ENCODE measurements at regions not wholly inside any gene's neighbourhood (a gene's known extent, or its start where the extent isn't known, plus 50 kb on each side); places are given as distances from the start of the nearest gene placed in this dataset.
"Not testable (repeated sequence)": the region's sequence is repeated elsewhere in the genome, so short reads cannot be mapped to it uniquely, and the experiment has no call there.

DNA sequence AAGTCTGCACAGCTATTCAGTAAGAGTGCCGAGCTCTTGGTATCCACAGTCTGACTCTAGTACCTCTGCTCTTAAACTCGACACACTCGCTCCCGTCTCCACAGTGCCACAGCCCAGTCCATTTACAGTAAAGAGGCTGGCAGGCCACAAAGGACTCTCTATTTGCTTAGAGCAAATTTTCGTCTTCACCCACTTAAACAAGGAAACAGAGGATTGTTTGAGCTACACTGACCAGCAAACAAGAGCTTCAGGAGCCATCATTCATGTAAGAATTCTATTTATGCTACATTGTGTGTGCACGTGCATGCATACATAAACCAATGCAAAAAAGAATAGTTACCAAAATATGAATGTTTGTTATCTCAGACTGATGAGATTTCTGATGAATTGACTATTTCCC lies 290.2 kb downstream of the USP46 start:
- no peak for FAIRE-seq

DNA sequence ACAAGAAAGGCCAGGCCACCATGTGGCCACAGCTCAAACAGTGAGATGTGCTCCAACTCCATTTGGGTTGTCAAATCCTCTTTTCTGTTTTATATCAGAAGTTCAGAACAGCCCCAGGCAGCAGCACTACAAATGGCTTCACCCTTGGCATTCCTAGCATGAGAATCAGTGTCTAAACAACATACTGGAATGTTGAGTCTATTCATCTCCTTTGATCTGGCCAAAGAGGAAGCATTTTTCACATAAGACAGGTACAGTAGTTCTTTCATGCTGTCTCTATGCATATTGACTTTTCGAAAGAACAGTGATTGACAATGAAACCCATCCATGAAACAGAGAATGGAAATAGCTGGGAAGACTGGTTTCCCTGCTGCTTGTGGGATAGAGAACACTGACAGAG lies 289.5 kb downstream of the USP46 start:
- FAIRE-seq (no peak), DNase-seq (ENCODE audit: extremely low spot score, insufficient read length, low read depth) (no peak)

More for the DNA sequence above, 290.2 kb downstream of the USP46 start:
- DNase-seq (ENCODE audit: extremely low spot score, insufficient read length, low read depth): no peak

DNA sequence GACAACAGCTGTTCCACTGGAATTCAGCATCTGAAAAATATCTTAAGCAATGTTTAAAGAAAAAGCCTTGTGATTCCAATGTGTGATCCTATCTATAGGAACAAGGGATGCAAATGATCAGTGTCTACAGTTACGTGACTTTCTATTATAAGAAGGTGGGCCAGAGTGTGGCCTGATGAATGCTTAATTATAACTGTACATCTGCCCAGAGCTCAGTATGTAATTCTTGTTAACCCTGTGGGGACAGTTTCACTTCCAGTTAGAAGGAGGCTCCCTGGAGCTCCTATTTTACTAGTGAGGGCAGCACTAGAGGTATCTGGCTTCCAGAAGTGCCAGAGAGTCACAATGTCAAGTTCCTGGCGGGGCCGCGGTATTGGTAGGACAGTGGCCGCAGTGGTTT lies 288.5 kb downstream of the USP46 start:
- FAIRE-seq: no peak

DNA sequence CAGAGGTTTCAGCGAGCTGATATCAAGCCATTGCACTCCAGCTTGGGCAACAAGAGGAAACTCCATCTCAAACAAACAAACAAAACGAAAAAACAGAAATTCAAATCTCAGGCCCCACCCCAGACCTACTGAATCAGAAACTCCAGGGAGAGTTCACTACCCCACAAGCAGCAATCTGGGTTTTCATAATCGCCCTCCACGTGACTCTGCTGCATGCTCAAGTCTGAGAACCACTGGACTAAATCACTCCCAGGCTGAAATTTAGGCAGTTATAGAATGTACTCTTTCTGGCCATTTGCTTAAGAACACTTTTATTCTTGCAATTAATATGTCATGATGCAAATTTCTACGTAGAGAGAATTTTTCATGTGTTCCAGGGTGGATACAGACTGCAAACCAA lies 287.3 kb downstream of the USP46 start:
- DNase-seq (ENCODE audit: extremely low spot score, insufficient read length, low read depth): no peak
- no peak for FAIRE-seq

More for the DNA sequence above, 288.5 kb downstream of the USP46 start:
- no peak for DNase-seq (ENCODE audit: extremely low spot score, insufficient read length, low read depth)

DNA sequence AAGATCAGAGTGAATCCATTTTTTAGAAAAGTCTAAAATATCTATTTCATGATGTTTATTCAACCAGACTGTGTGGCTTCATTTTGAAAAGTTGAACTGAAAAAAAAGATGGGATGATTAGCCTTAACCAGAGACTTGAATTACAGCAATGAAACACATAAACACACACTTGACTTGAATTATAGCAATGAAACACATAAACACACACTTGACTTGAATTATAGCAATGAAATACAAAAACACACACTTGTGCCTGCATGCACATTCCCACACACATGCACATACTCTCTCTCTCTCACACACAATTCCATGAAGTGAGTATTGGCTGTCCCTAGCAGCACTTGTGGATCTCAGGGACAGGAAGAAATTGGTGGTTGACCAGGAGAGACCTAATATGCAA lies 286.8 kb downstream of the USP46 start:
- DNase-seq (ENCODE audit: extremely low spot score, insufficient read length, low read depth): no peak
- no peak for FAIRE-seq

DNA sequence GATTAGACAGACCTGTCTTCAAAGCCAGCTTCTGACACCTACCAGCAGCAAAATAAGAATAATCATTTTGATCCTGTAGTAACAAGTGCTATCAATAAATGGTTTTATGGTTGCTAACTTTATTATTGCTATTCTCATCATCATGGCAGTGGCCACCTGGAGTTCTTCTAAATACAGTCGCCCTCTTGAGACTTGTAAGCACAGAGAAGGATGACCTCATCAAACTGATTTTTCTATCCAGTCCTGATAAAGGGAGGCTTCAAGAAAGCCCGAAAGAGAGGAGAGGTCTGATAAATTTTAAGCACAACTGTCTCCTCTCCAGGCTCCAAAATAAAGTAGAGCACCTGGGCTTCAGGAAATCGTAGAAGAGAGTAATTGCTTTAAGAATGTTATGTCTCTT lies 286.4 kb downstream of the USP46 start:
- no peak for FAIRE-seq

DNA sequence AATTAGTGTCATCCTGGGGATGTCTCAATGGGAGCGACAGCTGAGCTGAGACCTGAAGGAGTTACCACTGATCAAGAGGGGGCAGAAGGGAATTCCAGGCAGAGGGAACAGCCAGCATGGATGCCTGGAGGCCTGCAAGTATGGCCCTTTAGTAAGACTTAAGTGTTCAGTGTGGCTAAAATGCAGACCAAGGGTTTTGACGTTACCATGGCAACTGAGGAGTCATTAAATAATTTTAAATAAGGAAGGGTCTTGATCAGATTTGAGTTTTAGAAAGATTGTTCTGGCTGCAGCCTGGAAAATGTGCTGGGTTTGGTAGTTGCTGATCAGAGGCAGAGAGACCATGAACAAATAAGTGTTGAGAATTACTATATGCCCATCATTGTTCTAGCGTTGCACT lies 285.5 kb downstream of the USP46 start:
- FAIRE-seq: no peak

More for the DNA sequence above, 286.4 kb downstream of the USP46 start:
- no peak for DNase-seq (ENCODE audit: extremely low spot score, insufficient read length, low read depth)

DNA sequence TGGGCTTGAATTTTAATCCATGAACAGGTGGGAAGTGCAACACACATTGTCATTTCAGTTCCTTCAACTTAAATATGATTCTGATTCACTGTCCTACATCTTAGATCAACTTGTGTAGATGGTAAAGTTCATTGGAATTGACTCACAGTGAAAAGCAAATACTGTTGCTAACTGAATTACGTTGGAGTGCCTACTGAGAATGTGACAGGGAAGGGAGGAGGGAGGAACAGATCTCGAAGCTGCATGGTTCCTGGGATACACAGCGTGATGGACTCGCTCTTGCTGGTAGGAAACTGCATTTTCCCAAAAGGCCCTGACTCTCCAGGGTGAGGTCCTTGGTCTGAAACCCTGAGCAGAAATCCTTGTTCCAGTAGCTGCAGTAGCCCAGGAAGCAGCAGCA lies 284.2 kb downstream of the USP46 start:
- no peak for FAIRE-seq
- no peak for DNase-seq (ENCODE audit: extremely low spot score, insufficient read length, low read depth)

More for the DNA sequence above, 285.5 kb downstream of the USP46 start:
- no peak for DNase-seq (ENCODE audit: extremely low spot score, insufficient read length, low read depth)

DNA sequence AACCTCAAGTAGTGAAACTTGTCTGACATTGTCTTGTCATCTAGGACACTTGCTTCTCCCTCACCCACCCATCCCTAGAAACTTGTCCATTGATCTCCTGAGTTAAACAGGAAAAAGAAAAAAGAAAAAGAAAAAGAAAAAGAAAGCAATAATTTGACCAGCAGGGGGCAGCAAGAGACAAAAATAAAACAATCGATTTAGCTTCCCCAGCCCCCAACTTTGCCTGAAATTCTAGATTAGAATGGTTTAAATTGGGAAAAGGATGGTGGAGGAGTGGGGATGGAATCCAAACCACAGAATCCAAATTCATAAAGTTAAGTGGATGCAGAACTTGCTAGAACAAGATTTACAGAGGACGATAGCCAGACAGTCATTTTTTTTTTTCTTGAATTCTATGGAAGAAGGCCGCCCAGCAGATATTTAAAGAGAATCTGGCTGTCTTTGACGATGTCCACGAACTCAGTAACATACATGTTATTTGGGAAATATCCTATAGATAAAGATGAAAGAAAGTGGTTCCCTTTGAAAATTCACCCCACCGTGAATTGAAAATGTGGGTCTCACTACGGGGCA lies 282.9 kb downstream of the USP46 start:
- DNase-seq (ENCODE audit: extremely low spot score, insufficient read length, low read depth) (no peak), FAIRE-seq (peak; percentile 60)

DNA sequence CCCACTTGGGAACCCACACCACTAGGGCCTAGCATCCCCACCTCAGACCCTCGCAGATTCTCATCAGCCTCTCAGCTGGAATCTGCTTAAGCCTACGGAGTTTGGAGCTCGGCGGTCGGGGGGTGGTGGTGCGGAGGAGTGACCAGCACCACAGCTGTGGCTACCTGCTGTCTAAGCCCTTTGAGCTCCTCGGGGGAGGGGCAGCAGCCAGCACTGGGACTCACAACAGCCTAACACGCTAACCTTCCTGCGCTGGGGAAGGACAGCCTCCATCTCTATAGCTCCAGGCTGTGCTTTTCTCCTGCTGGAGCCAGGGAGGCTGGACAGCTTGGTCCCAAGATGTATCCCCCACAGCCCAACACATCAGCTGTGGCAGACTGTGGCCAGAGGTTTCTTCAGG lies 281.5 kb downstream of the USP46 start:
- DNase-seq (ENCODE audit: extremely low spot score, insufficient read length, low read depth): no peak
- FAIRE-seq: no peak

DNA sequence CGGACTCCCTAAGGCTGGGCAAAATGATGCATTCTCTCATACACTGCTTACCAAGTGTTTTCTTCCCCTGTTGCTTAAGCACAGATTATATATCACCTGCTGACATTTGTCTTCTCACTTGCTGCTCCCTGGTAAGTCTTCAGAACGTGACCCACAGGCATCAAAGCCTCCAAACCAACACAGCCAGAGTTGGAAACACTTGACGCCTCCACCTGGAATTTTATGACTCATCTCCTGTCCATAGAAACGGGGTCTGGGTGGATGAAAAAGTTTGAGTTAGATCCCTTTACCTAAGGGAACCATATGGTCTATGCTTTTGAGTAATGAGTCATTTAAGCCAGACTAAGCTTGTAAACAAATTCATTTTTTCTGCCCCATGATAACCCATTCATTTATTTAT lies 251.6 kb downstream of the USP46 start:
- FAIRE-seq: no peak

DNA sequence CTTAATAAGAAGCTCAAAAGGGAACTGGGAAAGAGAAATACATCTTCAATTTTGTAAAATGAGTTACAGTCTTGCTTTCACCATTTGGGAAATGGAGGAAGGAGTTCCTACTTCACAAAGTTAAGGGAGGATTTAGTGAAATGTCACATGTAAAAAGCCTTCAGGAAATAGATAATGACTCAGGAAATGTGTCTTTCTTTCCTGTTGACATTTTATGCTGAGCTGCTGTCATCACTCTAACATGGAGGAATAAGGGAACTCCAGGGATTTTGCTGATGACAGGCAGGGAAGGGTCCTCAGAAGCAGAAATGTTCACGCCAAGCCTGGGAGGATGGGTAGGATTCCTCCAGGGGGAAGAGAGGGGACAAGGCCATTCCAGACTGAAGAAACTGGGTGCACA lies 251.1 kb downstream of the USP46 start:
- DNase-seq (ENCODE audit: extremely low spot score, insufficient read length, low read depth): no peak
- no peak for FAIRE-seq

More for the DNA sequence above, 251.6 kb downstream of the USP46 start:
- no peak for DNase-seq (ENCODE audit: extremely low spot score, insufficient read length, low read depth)

DNA sequence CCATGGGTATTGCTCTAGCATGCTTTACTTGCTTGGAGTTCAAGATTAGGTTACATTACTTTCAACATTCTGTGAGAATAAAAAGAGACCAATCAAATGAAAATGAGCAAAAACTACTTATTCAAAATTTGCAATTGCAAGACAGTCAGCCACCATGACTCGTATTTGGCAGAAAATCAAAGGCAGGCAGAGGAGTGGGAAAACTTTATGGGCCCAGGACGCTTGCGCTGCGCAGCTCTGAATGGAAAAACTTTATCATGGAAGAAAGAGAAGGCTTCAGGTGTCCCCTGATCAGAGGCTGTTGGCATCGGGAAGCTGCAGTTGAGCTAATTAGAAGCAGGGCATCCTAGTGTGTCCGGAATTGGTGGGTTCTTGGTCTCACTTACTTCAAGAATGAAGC lies 250.6 kb downstream of the USP46 start:
- no peak for DNase-seq (ENCODE audit: extremely low spot score, insufficient read length, low read depth)
- FAIRE-seq: no peak

DNA sequence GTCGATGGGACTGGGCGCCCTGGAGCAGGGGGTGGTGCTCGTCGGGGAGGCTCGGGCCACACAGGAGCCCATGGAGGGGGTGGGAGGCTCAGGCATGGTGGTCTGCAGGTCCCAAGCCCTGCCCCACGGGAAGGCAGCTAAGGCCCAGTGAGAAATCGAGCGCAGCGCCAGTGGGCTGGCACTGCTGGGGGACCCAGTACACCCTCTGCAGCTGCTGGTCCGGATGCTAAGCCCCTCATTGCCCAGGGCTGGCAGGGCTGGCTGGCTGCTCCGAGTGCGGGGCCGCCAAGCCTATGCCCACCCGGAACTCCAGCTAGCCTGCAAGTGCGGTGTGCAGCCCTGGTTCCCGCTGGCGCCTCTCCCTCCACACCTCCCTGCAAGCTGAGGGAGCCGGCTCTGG lies 249.3 kb downstream of the USP46 start:
- FAIRE-seq; DNase-seq (ENCODE audit: extremely low spot score, insufficient read length, low read depth): not testable (repeated sequence)

DNA sequence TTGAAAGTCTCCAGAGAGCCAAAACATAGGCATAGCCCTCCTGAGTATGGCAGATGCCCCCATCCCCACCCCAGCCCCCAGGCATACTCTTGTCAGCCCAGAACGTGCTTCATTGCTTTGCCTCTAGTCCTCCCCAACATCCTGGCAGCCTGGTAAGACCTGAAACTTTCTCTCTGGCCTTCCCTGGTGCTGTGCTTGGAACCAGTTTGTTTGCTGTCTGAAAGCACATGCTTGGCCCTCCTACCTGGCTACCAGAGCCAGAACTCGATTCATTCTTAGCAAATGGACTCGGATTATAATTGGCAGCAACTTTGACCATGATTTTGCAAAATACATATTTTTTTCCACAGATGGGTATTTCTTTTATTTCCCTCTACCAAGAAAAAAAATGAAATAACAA lies 248.1 kb downstream of the USP46 start:
- DNase-seq (ENCODE audit: extremely low spot score, insufficient read length, low read depth) (no peak), FAIRE-seq (no peak)

DNA sequence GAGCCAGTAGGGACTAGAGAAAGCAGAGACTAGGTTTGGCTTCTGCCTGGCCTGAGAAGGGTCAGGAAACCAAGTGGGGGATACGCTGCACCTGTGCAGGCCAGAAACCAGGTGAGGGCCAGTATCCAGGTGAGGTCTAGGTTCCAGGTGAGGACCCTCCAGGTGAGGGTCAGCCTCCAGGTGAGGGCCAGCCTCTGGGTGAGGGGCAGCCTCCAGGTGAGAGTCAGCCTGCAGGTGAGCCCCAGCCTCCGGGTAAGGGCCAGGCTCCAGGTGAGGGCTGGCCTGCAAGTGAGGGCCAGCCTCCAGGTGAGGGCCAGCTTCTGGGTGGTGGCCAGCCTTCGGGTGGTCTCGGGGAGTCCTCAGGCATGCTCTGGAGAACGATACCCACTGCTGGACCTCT lies 238.8 kb downstream of the USP46 start:
- no peak for DNase-seq (ENCODE audit: extremely low spot score, insufficient read length, low read depth)
- no peak for FAIRE-seq

DNA sequence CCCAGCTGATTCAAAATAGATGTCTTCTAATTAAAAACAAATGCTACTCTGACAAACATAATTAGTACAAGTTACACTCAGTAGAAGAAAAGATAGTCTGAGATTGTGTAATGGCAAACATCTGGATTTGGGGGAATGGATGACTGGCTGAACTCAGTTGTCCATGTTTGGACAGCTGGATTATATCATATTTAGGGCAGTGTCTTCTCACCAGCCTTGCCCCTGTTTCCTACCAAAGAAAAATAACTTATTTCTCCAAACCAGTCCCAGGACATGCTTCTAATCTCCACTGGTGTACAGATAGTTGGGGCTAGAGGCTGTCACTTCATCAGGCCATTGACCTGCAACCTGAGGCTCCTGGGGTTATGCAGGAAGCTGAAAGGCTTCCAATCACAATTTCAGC lies 237.3 kb downstream of the USP46 start:
- DNase-seq (ENCODE audit: extremely low spot score, insufficient read length, low read depth): no peak
- FAIRE-seq: no peak

DNA sequence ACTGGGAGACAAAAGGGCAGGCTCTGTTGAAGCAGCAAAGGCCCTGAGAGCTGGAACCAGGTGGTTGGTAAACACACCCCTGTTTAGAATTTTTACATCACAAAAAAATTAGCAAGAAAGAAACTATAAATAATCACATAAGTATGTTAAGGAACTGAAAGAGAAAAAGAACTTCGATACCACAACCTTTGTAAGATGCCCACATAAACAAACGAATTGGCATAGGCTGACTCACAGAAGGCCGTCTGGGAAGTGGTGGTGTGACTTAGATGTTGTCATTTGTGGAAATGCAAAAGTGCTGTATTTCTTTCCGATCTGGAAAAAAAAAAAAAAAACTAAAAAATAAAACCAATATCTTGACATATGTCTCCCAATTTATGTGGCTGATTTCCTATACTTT lies 235.1 kb downstream of the USP46 start:
- DNase-seq (ENCODE audit: extremely low spot score, insufficient read length, low read depth) (no peak), FAIRE-seq (no peak)

DNA sequence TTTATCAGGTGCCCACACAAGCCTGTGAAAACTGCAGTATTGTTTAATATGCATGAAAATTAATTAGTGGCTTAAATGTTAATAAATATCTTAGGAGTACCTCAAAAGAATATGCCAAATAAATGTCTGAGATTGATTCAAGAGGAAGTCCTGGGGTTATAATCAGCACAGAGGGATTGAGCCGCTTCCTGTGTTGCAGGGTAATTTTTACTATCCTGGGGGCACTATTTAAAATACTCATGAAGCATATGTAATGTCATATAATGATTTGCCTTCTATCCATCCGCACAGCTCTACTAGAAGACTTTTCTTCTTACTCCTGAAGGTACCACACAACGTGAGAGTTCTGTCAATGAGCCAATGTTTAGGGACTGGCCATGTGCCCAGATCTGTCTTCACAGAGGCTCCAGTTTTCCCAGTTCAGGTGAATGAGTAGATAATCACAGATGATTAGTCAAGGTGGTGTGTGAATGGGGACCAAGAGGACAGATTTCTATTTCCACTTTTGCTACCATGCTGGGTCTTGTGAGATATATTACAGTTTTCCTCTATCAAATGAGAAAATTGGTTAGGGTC lies 233.3 kb downstream of the USP46 start:
- no peak for FAIRE-seq
- DNase-seq (ENCODE audit: extremely low spot score, insufficient read length, low read depth): no peak

DNA sequence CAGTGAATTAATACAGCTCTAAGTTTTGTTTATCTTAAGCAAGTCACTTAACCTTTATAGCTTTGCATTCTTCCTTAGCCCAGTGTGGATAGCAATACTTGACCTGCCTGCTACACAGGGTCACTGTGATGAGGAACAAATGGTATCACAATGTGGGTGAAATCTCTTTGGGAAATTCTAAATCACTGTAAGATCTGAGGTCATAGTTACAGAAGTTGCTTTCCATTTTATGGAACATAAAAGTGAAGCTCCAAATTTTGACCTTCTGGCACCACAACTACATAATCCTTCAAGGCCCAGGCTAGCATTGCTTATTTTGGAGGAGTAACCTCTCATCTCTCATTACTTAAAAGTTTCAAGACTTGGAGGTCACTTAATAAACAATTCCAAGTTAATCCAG lies 227.7 kb downstream of the USP46 start:
- DNase-seq (ENCODE audit: extremely low spot score, insufficient read length, low read depth): no peak
- FAIRE-seq: no peak

DNA sequence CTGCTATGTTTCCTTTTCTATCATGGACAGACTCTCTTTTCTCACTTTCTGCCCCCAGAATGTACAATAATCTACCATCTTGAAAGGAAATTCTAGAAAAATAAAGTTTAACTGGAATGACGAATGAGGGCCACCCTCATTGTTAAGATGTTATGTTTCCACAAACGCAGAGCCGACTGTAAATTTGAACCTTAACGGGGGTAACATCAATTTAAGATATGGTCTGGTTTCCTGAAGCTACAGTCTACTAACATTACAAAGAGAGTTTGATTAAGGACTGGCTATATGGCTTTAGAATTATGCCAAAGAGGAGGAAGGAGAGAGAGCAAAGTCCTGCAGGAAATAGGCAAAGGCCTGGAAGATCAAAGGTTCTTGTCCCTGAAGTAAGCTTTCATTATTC lies 227.2 kb downstream of the USP46 start:
- FAIRE-seq (no peak), DNase-seq (ENCODE audit: extremely low spot score, insufficient read length, low read depth) (no peak)

DNA sequence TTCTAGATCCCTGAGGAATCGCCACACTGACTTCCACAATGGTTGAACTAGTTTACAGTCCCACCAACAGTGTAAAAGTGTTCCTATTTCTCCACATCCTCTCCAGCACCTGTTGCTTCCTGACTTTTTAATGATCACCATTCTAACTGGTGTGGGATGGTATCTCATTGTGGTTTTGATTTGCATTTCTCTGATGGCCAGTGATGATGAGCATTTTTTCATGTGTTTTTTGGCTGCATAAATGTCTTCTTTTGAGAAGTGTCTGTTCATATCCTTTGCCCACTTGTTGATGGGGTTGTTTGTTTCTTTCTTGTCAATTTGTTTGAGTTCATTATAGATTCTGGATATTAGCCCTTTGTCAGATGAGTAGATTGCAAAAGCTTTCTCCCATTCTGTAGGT lies 216.6 kb downstream of the USP46 start:
- not testable (repeated sequence) for FAIRE-seq; DNase-seq (ENCODE audit: extremely low spot score, insufficient read length, low read depth)
